HG03571 (cell line): ENCODE measurements at regions not wholly inside any gene's neighbourhood (a gene's known extent, or its start where the extent isn't known, plus 50 kb on each side); places are given as distances from the start of the nearest gene placed in this dataset.
"Not testable (repeated sequence)": the region's sequence is repeated elsewhere in the genome, so short reads cannot be mapped to it uniquely, and the experiment has no call there.

Experiments
- ATAC-seq: cut with Tn5 transposase; IDR thresholded peaks from one replicate; pipeline ENCODE4 v1.9.1; 2021; ENCODE audit not compliant: unreplicated experiment

GRCh38 chr15:66882251-66883020 is 180.4 kb downstream of the SMAD6 start:
- no peak for ATAC-seq

- ATAC-seq, result no peak
These were observed 181.4 kb downstream of the SMAD6 start for GRCh38 chr15:66883284-66883911.

GRCh38 chr15:66884115-66884622 is 181.2 kb upstream of the SMAD3 start:
- ATAC-seq, result no peak

- no peak for ATAC-seq
These were observed 180.7 kb upstream of the SMAD3 start for GRCh38 chr15:66884661-66885237.

- no peak for ATAC-seq
These were observed 180.0 kb upstream of the SMAD3 start for GRCh38 chr15:66885281-66885915.

GRCh38 chr15:66886241-66886675 is 179.1 kb upstream of the SMAD3 start:
- ATAC-seq, result no peak

- ATAC-seq, result no peak
These were observed 178.6 kb upstream of the SMAD3 start for GRCh38 chr15:66886686-66887273.

- not testable (repeated sequence) for ATAC-seq
These were observed 176.1 kb upstream of the SMAD3 start for GRCh38 chr15:66889298-66889697.

GRCh38 chr15:66891776-66892175 is 173.6 kb upstream of the SMAD3 start:
- no peak for ATAC-seq

GRCh38 chr15:66893294-66893693 is 172.1 kb upstream of the SMAD3 start:
- ATAC-seq, result no peak

- ATAC-seq, result no peak
These were observed 171.0 kb upstream of the SMAD3 start for GRCh38 chr15:66894363-66894762.

- ATAC-seq, result no peak
These were observed 170.2 kb upstream of the SMAD3 start for GRCh38 chr15:66894986-66895780.

- ATAC-seq, result no peak
These were observed 169.5 kb upstream of the SMAD3 start for GRCh38 chr15:66895794-66896453.

GRCh38 chr15:66896611-66897010 is 168.8 kb upstream of the SMAD3 start:
- ATAC-seq, result no peak

- no peak for ATAC-seq
These were observed 168.0 kb upstream of the SMAD3 start for GRCh38 chr15:66897416-66897815.

GRCh38 chr15:66897971-66898370 is 167.4 kb upstream of the SMAD3 start:
- ATAC-seq, result no peak

- ATAC-seq, result no peak
These were observed 166.6 kb upstream of the SMAD3 start for GRCh38 chr15:66898656-66899386.

- no peak for ATAC-seq
These were observed 165.6 kb upstream of the SMAD3 start for GRCh38 chr15:66899555-66900350.
